GM20000 (cell line): ENCODE measurements at regions not wholly inside any gene's neighbourhood (a gene's known extent, or its start where the extent isn't known, plus 50 kb on each side); places are given as distances from the start of the nearest gene placed in this dataset.

Experiments used
- DNase-seq: peaks from one replicate; pipeline ENCODE4 v3.0.0; 2012; ENCODE audit warnings: low spot score
- TF ChIP-seq, protein P1 (sequence below): IDR thresholded peaks from 2 replicates; pipeline ENCODE4 v1.5.1; 2012; ENCODE audit warnings: mild to moderate bottlenecking, control low read depth; ENCODE audit errors: extremely low read depth, missing control alignments

DNA sequence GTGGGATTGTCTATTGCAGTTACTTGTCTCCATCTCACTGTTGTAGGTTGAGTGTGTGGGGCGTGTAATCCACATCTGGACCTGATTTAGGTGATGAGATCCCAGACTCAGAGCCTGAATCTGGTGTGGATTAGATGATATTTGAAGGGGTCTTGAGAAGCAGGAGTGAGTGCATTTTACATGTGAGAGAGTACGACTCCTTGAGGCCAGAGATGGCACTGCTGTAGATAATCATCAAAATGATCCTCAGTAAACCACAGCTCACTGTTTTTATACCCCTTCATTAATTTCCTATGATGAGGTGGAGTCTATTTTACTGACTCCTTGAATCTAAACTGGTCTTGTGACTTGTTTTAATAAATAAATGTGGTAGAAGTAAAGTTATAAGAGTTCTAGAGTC, 732.5 kb downstream of the KCNJ2 start:
- TF ChIP-seq, protein P1, sequence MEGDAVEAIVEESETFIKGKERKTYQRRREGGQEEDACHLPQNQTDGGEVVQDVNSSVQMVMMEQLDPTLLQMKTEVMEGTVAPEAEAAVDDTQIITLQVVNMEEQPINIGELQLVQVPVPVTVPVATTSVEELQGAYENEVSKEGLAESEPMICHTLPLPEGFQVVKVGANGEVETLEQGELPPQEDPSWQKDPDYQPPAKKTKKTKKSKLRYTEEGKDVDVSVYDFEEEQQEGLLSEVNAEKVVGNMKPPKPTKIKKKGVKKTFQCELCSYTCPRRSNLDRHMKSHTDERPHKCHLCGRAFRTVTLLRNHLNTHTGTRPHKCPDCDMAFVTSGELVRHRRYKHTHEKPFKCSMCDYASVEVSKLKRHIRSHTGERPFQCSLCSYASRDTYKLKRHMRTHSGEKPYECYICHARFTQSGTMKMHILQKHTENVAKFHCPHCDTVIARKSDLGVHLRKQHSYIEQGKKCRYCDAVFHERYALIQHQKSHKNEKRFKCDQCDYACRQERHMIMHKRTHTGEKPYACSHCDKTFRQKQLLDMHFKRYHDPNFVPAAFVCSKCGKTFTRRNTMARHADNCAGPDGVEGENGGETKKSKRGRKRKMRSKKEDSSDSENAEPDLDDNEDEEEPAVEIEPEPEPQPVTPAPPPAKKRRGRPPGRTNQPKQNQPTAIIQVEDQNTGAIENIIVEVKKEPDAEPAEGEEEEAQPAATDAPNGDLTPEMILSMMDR: no peak
- DNase-seq: no peak

DNA sequence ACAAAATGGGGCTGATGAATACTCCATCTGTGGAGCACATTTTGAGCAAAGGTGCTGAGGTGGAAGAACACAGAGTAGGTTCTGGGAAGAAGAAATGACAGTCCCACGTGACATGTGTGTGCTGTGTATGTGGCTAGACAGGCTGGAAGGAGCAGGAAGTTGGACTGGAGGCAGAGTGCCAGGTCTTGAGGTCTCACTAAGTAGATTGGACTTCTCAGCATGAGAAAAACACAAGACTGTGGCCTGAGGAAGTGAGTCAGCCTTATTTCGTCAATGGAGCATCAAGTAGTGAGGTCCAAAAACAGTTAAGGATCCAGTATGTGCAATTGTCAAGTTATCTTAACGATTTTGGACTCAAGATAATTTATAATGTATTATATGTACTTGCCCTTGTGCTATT, 736.5 kb downstream of the KCNJ2 start:
- no peak for DNase-seq
- TF ChIP-seq, protein P1: no peak

DNA sequence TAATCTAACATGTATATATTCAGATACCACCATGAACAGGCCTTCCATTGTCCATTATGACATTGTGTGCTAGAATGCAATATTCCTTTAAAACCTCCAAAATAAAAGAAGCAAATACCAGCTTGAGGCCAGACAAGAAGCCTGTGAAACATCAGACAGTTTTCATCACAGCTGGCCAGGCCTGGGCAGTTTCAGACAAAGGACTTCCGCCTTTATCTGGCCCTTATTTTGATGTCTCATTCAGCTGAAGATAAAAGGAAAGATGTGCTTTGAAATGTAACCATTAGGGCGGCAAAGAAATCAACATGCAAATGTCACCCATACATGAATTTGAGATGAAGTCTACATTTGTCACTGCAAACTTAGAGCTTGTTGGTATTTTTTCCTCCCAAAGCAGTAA, 737.5 kb downstream of the KCNJ2 start:
- TF ChIP-seq, protein P1: no peak
- DNase-seq: no peak

DNA sequence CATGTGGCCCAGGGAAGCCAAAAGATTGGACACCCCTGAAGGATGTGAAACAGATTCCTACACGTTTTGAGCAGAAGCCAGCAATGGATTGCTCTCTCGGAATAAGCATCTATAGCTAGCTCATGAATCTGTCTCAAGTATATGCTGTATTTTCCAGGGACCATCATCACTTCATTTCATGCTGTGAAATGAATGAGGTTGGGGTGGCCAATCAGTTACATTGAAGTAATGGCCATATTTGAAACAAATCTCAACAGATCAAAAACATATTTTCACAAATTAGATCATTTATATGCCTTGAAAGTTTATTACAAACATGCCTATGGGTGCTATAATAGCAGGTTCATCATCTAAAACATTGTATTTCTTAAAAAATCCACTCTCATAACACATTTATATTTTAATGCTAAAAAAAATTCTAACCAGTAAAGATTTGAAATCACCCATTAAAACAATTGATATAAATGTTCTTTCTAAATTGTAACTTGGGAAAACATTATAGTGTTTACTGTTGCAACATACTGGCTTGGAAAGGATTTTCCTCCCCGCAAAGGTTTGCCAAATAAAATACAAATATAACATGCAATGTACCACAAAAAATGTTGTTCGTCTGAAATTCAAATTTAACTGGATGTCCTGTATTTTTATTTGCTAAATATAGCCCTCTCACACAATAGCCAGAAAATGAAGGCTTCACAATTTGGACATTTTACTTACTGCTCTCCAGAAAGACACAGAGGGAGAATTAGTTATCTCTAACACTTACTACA, 743.6 kb downstream of the KCNJ2 start:
- TF ChIP-seq, protein P1: no peak
- no peak for DNase-seq

DNA sequence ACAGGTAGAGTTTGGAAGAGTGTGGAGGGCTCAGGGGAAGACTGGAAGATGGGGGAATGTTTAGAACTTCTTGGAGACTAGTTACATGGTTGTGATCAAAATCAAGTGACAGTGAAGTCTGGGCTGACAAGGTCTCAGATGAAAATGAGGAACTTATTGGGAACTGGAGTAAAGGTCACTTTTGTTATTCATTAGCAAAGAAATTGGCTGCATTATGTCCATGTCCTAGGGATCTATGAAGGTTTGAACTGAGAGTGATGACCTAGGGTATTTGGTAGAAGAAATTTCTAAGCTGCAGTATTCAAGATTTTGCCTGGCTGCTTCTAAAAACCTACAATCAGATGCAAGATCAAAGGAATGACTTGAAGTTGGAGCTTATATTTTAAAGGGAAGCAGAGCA, 747.1 kb downstream of the KCNJ2 start:
- TF ChIP-seq, protein P1: no peak
- no peak for DNase-seq

DNA sequence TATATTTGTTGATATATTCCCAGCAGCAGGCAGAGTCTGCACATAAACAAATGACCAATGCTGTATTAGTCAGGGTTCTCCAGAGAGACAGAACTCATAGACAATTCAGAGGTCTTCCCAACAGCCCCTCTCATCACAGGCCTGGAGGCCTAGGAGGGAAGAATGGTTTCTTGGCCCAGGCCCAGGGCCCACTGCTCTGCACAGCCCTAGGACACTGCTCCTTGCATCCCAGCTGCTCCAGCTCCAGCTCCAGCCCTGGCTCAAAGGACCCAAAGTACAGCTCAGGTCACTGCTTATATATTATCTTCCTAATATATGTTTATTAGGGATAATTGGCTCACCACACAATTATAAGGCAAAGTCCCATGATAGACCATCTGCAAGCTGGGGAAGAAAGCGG, 749.9 kb downstream of the KCNJ2 start:
- TF ChIP-seq, protein P1: no peak
- no peak for DNase-seq

DNA sequence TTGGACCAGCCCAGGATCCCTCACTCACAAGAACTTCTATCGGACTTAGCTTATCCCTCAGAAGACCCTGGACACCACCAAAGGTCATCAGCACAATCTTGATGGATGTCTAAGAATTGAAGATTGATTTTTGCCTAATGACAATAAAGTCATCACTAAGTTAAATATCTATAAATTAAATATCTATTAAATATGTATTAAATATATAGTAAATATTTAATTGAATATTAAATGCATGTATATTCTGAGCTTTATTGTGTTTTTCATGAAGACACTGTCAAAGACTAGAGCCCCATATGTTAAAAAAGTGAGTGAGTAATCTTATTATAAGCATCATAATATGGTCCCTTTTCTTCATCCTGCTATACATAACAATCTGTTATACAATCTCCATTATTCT, 751.1 kb downstream of the KCNJ2 start:
- DNase-seq: no peak
- TF ChIP-seq, protein P1: no peak
